ENCODE measurements at regions not wholly inside any gene's neighbourhood (a gene's known extent, or its start where the extent isn't known, plus 50 kb on each side); places are given as distances from the start of the nearest gene placed in this dataset.
"Not testable (repeated sequence)": the region's sequence is repeated elsewhere in the genome, so short reads cannot be mapped to it uniquely, and the experiment has no call there.

DNA sequence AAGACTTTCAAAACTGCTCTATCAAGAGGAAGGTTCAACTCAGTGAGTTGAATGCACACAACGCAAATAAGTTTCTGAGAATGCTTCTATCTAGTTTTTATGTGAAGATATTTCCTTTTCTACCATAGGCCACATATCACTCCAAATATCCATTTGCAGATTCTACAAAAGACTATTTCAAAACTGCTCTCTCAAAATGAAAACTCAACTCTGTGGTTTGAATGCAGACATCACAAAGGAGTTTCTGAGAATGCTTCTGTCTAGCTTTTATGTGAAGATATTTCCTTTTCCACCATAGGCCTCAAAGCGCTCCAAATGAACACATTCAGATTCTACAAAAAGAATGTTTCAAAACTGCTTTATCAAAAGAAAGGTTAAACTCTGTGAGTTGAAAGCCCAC is 1093.1 kb upstream of the DEFB115 start:
- H3K27me3 Mint-ChIP-seq, DNase-seq, POLR2A ChIA-PET, H3K36me3 Mint-ChIP-seq: not testable (repeated sequence)
- Mint-ChIP-seq H3K4me1 (peaks cover 17 to 40% (median 33%) of the 10 kb centered on the region in 4 donors), H3K4me3 (peak overlapping the region in 6 of 10 donors; percentile 2 to 74 (median 42)), H3K9me3 (peaks cover 0 to 20% (median 10%) of the 10 kb centered on the region in 9 donors), H3K27ac (peak overlapping the region in 7 of 10 donors; percentile 23 to 97 (median 71))
- ATAC-seq, result peak; percentile 30 to 67

DNA sequence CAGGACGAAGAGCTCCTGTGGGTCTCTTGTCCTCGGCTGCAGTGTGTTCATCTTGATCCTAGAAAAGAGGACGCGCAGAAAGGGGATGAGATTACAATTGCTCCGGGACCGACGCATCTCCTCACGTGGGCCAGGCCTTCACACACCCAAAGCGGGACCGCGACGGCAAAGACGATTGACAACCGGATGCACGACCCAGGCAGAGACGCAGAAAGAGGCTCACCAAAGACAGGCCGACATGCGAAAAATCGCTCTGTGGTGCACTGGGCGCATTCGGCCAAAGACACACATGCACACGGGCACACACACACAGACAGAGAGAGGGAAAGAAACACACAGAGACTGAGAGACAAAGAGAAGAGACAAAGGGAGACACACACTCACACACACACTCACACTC is 1089.9 kb upstream of the DEFB115 start:
- Mint-ChIP-seq H3K4me3 (peak overlapping the region in 3 of 10 donors; percentile 30 to 73 (median 66)), H3K27ac (peak overlapping the region in 5 of 10 donors; percentile 11 to 88 (median 79)), H3K27me3 (no peaks in the 10 kb centered on the region), H3K4me1 (peaks cover 17 to 40% (median 29%) of the 10 kb centered on the region in 4 donors), H3K36me3 (peaks cover 0 to 2% (median 0%) of the 10 kb centered on the region in 3 donors), H3K9me3 (peaks cover 0 to 21% (median 10%) of the 10 kb centered on the region in 9 donors)
- POLR2A ChIA-PET, result no interaction called here
- no peak for DNase-seq
- ATAC-seq, result no peak

DNA sequence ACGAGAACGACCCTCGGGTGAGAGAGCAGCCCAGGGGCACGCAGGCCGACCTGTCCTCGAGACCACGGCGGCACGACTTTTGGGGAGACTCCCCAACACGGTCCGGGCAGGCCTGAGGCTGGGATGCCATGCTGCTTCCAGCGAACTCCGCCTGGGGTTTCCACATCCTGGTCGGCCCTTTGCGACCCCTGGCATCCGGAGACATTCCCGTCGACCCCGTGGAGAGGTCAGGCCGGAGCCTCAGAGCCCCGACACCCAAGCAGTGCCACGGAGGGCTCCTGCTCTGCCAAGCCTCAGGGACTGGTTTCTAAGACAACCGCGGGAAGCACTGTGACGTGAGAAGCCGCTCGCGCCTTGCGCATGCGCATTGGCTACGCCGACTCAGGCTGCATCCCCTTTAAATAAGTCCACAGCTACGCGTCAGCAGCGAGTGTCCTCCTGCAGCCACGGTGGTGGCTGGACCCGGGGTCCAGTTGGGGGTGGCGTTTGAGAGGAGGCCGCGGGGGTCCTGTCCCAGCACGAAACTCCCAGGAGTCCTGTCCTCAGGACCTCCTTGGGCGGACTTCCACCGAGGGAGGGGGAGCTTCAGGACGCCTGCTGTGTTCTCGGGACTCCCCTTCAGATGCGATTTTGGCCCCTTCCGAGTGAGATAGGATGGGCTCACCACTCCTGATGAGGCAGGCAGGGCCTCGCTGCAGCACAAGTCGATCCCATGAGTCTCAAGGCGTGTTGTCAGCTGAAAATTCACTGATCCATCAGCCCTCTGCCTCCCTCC is 1089.3 kb upstream of the DEFB115 start:
- DNase-seq (peak in 5 of 10 donors; percentile 35 to 86 (median 39)), ATAC-seq (peak; percentile 68 to 80)
- peaks cover 0 to 2% (median 0%) of the 10 kb centered on the region in 3 donors for H3K36me3 Mint-ChIP-seq
- peak overlapping the region in 5 of 10 donors; percentile 11 to 73 (median 63) for H3K4me3 Mint-ChIP-seq
- no peaks in the 10 kb centered on the region for H3K27me3 Mint-ChIP-seq
- H3K9me3 Mint-ChIP-seq, result peaks cover 0 to 20% (median 11%) of the 10 kb centered on the region in 9 donors
- peaks cover 17 to 36% (median 27%) of the 10 kb centered on the region in 4 donors for H3K4me1 Mint-ChIP-seq
- POLR2A ChIA-PET, result no interaction called here
- peak overlapping the region in 3 of 10 donors; percentile 71 to 86 (median 79) for H3K27ac Mint-ChIP-seq

DNA sequence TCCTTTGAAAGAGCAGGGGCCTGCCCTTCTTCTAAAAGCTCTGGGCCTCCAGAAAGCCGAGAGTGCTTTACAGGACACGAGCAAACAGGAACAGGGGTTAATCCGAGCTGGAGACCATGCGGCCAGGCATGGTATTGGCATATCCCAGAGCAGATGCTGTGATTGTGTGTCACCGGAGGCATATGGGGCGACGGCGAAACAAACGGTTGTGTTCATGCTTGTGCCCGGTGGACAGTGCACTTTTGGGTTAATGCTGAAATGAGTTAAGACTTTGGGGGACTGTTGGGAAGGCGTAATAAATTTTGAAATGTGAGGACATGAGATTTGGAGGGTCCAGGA is 1088.7 kb upstream of the DEFB115 start:
- no peak for DNase-seq
- H3K4me1 Mint-ChIP-seq, result peaks cover 17 to 36% (median 26%) of the 10 kb centered on the region in 4 donors
- peak overlapping the region in 2 of 10 donors; percentile 2 to 63 for H3K4me3 Mint-ChIP-seq
- peak overlapping the region in 3 of 10 donors; percentile 23 to 79 (median 71) for H3K27ac Mint-ChIP-seq
- no peak for ATAC-seq
- POLR2A ChIA-PET, result no interaction called here
- H3K9me3 Mint-ChIP-seq, result peaks cover 0 to 22% (median 14%) of the 10 kb centered on the region in 9 donors
- H3K36me3 Mint-ChIP-seq, result peaks cover 0 to 2% (median 0%) of the 10 kb centered on the region in 3 donors
- H3K27me3 Mint-ChIP-seq, result no peaks in the 10 kb centered on the region

DNA sequence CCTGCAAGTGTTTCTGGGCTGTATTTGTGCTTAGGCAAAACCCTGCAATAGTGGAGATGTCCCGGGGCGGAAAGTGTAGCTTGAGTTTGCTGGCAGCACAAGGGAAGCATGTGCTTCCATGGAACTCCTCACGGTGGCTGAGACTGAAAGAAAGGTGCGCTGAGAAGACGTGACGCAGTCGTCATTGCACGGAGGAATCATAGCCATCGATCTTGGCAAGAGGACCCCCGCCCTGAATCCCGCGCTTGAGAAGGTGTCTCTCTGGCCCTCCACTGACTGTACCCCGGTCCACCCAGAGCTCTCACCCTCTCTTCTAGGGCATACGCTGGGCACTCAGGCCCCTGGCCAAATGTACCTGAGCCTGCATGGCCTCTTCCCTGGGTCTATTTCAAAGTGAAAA is 1081.8 kb upstream of the DEFB115 start:
- Mint-ChIP-seq H3K36me3 (no peaks in the 10 kb centered on the region), H3K27me3 (no peaks in the 10 kb centered on the region), H3K9me3 (peaks cover 0 to 14% (median 2%) of the 10 kb centered on the region in 9 donors), H3K4me3 (no peak overlapping the region), H3K4me1 (peaks cover 0 to 17% (median 3%) of the 10 kb centered on the region in 4 donors), H3K27ac (no peak overlapping the region)
- DNase-seq, result no peak
- no peak for ATAC-seq
- POLR2A ChIA-PET, result no interaction called here

DNA sequence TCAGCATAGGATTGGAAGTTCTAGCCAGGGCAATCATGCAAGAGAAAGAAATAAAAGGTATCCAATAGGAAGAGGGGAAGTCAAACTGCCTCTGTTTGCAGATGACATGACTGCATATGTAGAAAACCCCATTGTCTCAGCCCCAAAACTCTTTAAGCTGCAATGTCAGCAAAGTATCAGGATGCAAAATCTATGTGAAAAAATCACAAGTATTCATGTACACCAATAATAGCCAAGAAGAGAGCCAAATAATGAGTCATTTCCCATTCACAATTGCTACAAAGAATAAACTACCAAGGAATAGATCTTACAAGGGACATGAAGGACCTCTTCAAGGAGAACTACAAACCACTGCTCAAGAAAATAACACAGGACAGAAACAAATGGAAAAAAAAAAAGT is 1074.3 kb upstream of the DEFB115 start:
- H3K4me3 Mint-ChIP-seq, H3K27ac Mint-ChIP-seq, POLR2A ChIA-PET, H3K36me3 Mint-ChIP-seq, DNase-seq, ATAC-seq, H3K27me3 Mint-ChIP-seq, H3K4me1 Mint-ChIP-seq: not testable (repeated sequence)
- peaks cover 0 to 15% (median 2%) of the 10 kb centered on the region in 9 donors for H3K9me3 Mint-ChIP-seq

DNA sequence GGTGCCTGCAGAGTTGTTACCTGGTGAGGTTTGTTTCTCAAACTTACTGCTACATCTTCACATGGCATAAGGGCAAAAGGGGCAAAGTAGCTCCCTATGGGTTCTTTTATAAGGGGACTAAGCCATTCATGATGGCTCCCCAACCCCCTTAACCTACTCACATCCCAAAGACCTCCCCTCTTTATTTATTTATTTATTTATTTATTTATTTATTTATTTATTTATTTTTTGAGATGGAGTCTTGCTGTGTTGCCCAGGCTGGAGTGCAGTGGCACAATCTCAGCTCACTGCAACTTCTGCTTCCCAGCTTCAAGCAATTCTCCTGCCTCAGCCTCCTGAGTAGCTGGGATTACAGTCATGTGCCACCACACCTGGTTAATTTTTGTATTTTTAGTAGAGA is 1065.7 kb upstream of the DEFB115 start:
- H3K27me3 Mint-ChIP-seq, POLR2A ChIA-PET, ATAC-seq, DNase-seq, H3K27ac Mint-ChIP-seq, H3K9me3 Mint-ChIP-seq, H3K36me3 Mint-ChIP-seq, H3K4me1 Mint-ChIP-seq, H3K4me3 Mint-ChIP-seq: not testable (repeated sequence)

DNA sequence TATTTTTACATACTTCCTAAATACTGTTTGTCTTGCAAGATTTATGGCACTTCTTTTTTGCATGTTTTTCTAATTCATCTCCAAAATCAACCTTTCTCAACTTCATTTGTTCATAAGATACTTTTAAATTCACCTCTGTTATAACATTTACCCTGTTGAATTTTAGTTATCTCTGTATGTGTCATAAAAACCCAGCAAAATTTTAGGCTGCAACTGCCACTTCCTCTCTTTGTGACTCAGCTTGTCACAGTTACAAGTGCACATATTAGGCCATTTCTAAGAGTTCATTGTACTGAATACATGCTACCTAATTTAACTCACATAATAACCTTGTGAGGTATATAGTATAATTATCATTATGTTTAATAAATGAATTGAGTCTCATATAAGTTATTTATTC is 1023.0 kb upstream of the DEFB115 start:
- H3K4me3 Mint-ChIP-seq, DNase-seq, POLR2A ChIA-PET, H3K9me3 Mint-ChIP-seq, H3K27ac Mint-ChIP-seq, H3K27me3 Mint-ChIP-seq, ATAC-seq, H3K4me1 Mint-ChIP-seq, H3K36me3 Mint-ChIP-seq: not testable (repeated sequence)

DNA sequence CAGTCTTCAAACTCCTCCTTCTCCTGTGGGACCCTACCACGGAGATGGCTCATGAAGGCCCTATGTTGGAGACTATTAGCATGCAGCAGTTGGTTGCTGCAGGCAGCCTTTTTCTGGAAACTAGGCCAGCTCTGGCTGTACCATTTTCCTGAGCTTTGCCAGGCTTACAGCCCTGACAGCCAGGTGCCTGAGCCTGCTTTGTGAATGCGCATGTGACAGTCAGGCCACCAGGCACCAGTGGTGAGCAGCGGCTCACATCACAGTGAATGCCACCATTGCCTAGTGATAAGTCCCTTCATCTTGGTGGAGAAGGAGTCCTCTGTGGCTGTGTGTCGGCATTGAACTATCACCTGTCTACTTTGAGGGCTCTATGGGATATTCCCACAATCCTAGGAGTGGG is 982.4 kb upstream of the DEFB115 start:
- ATAC-seq, POLR2A ChIA-PET, DNase-seq, H3K36me3 Mint-ChIP-seq, H3K27me3 Mint-ChIP-seq, H3K9me3 Mint-ChIP-seq: not testable (repeated sequence)
- peak overlapping the region in 1 of 10 donors; percentile 38 for H3K4me3 Mint-ChIP-seq
- H3K4me1 Mint-ChIP-seq, result peaks cover 6 to 47% (median 21%) of the 10 kb centered on the region in 4 donors
- H3K27ac Mint-ChIP-seq, result peak overlapping the region in 1 of 10 donors; percentile 91

DNA sequence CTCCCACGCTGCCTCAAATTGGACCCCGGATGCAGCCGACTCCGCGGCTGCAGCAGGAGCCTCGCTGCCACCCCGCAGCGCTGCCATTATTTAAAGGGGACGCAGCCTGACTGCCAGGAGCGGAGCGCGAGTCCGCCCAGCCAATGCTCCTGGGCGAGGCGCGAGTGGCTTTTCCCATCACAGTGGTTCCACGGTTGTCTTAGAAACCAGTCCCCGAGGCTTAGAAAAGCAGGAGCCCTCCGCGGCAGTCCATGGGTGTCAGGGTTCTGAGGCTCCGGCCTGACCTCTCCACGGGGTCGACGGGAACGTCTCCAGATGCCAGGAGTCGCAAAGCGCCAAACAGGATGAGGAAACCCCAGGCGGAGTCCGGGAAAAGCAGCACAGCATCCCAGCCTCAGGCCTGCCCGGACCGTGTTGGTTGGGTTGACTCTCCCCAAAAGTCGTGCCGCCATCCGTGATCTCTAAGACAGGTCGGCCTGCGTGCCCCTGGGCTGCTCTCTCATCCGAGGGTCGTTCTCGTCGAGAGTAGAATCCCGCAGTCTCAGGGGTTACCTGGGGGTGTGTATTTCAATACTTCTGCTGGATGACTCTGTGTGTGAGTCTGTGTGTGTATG is 975.8 kb upstream of the DEFB115 start:
- POLR2A ChIA-PET, result no interaction called here
- peaks cover 0 to 4% (median 3%) of the 10 kb centered on the region in 3 donors for H3K36me3 Mint-ChIP-seq
- peaks cover 0 to 23% (median 4%) of the 10 kb centered on the region in 9 donors for H3K9me3 Mint-ChIP-seq
- H3K4me1 Mint-ChIP-seq, result peaks cover 11 to 49% (median 31%) of the 10 kb centered on the region in 4 donors
- peak overlapping the region in 5 of 10 donors; percentile 28 to 88 (median 76) for H3K27ac Mint-ChIP-seq
- peak overlapping the region in 2 of 10 donors; percentile 13 to 31 for H3K4me3 Mint-ChIP-seq
- H3K27me3 Mint-ChIP-seq, result no peaks in the 10 kb centered on the region
- DNase-seq (no peak), ATAC-seq (no peak)

DNA sequence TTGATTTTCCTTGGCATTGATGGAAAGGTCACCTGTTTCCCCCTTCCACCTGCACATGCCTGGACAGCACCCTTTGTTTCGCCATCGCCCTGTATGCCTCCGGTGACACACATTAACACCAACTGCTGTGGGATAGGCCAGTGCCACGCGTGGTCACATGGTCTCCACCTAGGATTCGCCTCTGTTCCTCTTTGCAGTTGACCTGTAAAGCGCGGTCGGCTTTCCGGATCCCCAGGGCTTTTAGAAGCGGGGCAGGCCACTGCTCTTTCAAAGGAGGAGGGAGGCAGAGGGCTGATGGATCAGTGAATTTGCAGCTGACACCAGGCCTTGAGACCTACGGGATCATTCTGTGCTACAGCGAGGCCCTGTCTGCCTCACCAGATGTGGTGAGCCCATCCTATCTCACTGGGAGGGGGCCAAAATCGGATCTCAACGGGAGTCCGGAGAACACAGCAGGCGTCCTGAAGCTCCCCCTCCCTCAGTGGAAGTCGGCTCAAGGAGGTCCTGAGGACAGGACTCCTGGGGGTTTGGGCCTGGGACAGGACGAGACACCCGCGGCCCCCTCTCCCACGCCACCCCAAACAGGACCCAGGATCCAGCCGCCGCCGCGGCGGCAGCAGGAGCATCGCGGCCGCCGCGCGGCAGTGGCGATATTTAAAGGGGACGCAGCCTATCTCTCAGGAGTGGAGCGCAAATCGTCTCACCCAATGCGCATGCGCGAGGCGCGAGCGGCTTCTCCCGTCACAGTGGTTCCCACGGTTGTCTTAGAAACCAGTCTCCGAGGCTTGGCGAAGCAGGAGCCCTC is 973.8 kb upstream of the DEFB115 start:
- ATAC-seq, result peak; percentile 59 to 85
- not testable (repeated sequence) for H3K27me3 Mint-ChIP-seq, H3K36me3 Mint-ChIP-seq
- Mint-ChIP-seq H3K4me3 (peak overlapping the region in 9 of 10 donors; percentile 64 to 94 (median 89)), H3K9me3 (peaks cover 0 to 28% (median 3%) of the 10 kb centered on the region in 9 donors), H3K27ac (peak overlapping the region in 9 of 10 donors; percentile 61 to 96 (median 88)), H3K4me1 (peaks cover 10 to 41% (median 27%) of the 10 kb centered on the region in 4 donors)
- POLR2A ChIA-PET, result interaction anchor here (0.7 to 1.1 kb wide), 2 partner anchors 69 to 93 kb away, joined by 3 to 6 read pairs; no protein-coding TSS in a partner anchor
- DNase-seq, result peak in 9 of 10 donors; percentile 3 to 94 (median 72)

DNA sequence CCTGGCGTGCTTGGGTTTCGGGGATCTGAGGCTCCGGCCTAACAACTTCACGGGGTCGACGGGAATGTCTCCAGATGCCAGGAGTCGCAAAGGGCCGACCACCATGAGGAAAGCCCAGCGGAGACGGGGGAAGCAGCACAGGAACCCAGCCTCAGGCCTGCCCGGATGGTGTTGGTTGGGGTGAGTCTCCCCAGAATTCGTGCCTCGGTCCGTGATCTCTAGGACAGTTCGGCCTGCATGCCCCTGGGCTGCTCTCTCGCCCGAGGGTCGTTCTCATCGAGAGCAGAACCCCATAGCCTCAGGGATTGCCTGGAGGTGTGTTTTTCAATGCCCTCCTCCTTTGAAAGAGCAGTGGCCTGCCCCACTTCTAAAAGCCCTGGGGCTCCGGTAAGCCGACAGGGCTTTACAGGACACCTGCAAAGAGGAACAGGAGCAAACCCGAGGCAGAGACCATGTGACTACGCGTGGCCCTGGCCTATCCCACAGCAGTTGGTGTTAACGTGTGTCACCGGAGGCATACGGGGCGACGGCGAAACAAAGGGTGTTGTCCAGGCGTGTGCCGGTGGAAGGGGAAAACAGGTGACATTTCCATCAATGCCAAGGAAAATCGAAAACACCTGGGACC is 973.1 kb upstream of the DEFB115 start:
- H3K27ac Mint-ChIP-seq, result peak overlapping the region in 8 of 10 donors; percentile 19 to 96 (median 82)
- H3K9me3 Mint-ChIP-seq, result peaks cover 0 to 28% (median 3%) of the 10 kb centered on the region in 9 donors
- peak in 1 of 2 donors; percentile 24 for ATAC-seq
- H3K4me1 Mint-ChIP-seq, result peaks cover 17 to 40% (median 29%) of the 10 kb centered on the region in 4 donors
- no peak for DNase-seq
- H3K36me3 Mint-ChIP-seq, result peaks cover 0 to 3% (median 0%) of the 10 kb centered on the region in 3 donors
- peak overlapping the region in 9 of 10 donors; percentile 64 to 94 (median 89) for H3K4me3 Mint-ChIP-seq
- H3K27me3 Mint-ChIP-seq, result no peaks in the 10 kb centered on the region
- POLR2A ChIA-PET, result interaction anchor here (1.1 kb wide), 1 partner anchor 93 kb away, joined by 6 read pairs; no protein-coding TSS in a partner anchor
